Gastrocnemius medialis (tissue), 4 donors: ENCODE measurements at regions not wholly inside any gene's neighbourhood (a gene's known extent, or its start where the extent isn't known, plus 50 kb on each side); places are given as distances from the start of the nearest gene placed in this dataset.

Experiments used
- POLR2A ChIP-seq, 2 donors: fragments of 450-650 bp; IDR thresholded peaks; one replicate each; pipeline ENCODE4 v1.6.1; 2017; ENCODE audit warnings: antibody characterized with exemption in 2 of 2, mild to moderate bottlenecking in 2 of 2, moderate library complexity in 2 of 2
- TF ChIP-seq, protein P1 (sequence below), 5 experiments: fragments of 450-650 bp in 3 of 5; fragments of 200-600 bp in 2 of 5; sonication (generic) in 2 of 5; IDR thresholded peaks in 4 of 5; conservative IDR thresholded peaks in 1 of 5; 1 replicate in 4 of 5; 2 replicates in 1 of 5; pipeline ENCODE4 v1.5.1; 2016 to 2019; ENCODE audit warnings: antibody characterized with exemption in 5 of 5, mild to moderate bottlenecking in 3 of 5, moderate library complexity in 3 of 5

DNA sequence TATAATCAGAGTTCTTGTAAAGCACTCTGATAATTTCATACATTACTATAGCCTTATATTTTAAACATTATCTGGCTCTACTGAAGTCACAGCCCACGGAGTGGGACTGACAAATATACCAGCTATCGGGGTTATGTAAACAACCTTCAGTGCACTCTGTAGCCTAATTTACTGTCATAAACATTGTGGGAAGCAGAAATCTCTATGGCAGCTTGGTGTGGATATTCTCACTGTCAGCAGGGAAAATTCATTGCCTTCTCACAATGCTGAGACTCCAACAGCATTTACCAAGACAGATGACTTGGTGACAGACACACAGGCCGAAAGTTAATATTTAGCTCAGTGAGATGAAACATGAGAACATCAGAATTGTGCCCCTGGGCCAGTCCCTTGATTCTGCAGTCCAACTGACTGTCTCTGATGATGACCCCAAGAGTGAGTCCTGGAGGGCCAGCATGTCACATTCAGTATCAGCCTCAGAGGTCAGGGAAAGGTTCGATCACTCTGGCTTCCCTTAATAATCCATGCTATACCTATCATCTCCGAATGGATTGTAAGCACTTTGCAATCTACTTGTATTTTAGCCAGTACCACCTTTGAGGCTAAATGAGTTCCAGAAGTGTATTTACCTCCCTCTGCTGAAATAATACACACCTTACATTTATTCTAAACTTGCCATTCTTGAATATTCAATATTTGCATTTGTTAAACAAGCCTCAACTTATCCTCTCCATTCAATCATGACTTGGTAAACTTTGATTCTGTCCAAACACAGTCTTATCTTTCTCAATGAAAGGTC lies 146.2 kb upstream of the OSR1 start:
- no peak for TF ChIP-seq POLR2A (IDR thresholded peaks at IDR 0.05)
- TF ChIP-seq, protein P1, sequence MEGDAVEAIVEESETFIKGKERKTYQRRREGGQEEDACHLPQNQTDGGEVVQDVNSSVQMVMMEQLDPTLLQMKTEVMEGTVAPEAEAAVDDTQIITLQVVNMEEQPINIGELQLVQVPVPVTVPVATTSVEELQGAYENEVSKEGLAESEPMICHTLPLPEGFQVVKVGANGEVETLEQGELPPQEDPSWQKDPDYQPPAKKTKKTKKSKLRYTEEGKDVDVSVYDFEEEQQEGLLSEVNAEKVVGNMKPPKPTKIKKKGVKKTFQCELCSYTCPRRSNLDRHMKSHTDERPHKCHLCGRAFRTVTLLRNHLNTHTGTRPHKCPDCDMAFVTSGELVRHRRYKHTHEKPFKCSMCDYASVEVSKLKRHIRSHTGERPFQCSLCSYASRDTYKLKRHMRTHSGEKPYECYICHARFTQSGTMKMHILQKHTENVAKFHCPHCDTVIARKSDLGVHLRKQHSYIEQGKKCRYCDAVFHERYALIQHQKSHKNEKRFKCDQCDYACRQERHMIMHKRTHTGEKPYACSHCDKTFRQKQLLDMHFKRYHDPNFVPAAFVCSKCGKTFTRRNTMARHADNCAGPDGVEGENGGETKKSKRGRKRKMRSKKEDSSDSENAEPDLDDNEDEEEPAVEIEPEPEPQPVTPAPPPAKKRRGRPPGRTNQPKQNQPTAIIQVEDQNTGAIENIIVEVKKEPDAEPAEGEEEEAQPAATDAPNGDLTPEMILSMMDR (IDR thresholded peaks at IDR 0.05 in 4 of 5, conservative IDR thresholded peaks at IDR 0.05 in 1 of 5) = no peak
